LNCaP clone FGC (cell line): ENCODE measurements at regions not wholly inside any gene's neighbourhood (a gene's known extent, or its start where the extent isn't known, plus 50 kb on each side); places are given as distances from the start of the nearest gene placed in this dataset.

ENCODE experiments used
- DNase-seq: peaks from one replicate; pipeline ENCODE4 v3.0.0-alpha.2; 2011; ENCODE audit warnings: low read depth
- H3K4me3 ChIP-seq: 2 replicates; pipeline ENCODE4 v1.5.1; 2011; ENCODE audit warnings: mild to moderate bottlenecking, low read depth, low read length, control low read depth
- TF ChIP-seq, protein P1 (sequence below): IDR thresholded peaks from 2 replicates; pipeline ENCODE4 v1.5.1; 2012; ENCODE audit warnings: mild to moderate bottlenecking; ENCODE audit not compliant: control insufficient read depth, insufficient read depth; ENCODE audit errors: extremely low read depth

DNA sequence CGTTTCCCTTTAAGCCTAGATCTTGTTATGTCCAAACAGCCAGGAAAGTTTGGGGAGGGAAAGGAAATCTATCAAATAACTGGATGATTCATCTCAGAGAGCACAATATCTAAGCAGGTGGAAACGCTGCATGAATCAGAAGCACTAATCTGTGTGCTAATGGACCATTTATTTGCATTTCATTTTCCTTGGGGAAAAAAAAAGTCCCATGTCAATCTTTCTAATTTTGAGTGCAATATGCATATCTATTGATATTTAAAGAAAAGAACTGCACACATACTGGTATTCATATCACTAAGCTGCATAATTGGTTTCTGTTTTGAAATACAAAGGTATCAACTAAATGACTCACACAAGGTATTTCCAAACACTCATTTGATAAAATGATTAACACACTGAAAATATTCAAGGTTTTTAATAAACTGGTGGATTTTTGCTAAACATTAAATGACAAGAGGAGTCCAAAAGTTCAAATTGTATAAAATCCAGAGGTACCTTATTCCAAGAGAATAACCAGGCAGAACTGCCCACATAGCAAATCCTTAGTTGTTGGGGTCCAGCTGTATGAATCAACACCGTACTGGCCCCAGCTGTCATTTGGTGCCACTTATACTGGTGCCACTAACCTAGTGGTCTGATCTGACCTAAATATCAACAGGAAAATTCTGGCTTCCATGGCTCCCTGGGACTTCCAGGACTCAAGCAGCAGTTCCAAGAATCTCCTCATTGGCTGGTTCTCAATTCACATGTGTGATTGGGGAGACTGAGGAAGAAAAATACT, 122.2 kb upstream of the SP4 start:
- TF ChIP-seq, protein P1, sequence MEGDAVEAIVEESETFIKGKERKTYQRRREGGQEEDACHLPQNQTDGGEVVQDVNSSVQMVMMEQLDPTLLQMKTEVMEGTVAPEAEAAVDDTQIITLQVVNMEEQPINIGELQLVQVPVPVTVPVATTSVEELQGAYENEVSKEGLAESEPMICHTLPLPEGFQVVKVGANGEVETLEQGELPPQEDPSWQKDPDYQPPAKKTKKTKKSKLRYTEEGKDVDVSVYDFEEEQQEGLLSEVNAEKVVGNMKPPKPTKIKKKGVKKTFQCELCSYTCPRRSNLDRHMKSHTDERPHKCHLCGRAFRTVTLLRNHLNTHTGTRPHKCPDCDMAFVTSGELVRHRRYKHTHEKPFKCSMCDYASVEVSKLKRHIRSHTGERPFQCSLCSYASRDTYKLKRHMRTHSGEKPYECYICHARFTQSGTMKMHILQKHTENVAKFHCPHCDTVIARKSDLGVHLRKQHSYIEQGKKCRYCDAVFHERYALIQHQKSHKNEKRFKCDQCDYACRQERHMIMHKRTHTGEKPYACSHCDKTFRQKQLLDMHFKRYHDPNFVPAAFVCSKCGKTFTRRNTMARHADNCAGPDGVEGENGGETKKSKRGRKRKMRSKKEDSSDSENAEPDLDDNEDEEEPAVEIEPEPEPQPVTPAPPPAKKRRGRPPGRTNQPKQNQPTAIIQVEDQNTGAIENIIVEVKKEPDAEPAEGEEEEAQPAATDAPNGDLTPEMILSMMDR, result no peak
- no peak overlapping the region for H3K4me3 ChIP-seq
- DNase-seq, result no peak

DNA sequence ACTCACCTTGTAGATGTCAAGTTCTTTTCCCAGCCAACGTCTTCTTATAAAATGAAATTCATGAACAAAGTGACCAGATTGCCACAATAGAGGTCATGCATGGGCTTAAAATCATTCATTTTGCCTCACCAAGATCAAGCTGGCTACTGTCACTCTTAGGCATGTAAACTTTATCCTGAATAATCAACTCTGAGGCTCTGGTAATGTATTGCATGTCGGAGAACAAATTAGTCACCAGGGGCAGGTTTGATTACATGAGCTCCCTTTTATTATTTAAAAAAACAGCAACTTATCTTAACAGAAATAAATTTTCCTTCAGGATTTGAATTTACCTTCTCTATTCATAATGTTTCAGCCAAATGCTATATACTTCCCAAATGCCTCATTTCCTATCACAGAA, 112.9 kb upstream of the SP4 start:
- DNase-seq, result no peak
- no peak overlapping the region for H3K4me3 ChIP-seq
- TF ChIP-seq, protein P1, result no peak

DNA sequence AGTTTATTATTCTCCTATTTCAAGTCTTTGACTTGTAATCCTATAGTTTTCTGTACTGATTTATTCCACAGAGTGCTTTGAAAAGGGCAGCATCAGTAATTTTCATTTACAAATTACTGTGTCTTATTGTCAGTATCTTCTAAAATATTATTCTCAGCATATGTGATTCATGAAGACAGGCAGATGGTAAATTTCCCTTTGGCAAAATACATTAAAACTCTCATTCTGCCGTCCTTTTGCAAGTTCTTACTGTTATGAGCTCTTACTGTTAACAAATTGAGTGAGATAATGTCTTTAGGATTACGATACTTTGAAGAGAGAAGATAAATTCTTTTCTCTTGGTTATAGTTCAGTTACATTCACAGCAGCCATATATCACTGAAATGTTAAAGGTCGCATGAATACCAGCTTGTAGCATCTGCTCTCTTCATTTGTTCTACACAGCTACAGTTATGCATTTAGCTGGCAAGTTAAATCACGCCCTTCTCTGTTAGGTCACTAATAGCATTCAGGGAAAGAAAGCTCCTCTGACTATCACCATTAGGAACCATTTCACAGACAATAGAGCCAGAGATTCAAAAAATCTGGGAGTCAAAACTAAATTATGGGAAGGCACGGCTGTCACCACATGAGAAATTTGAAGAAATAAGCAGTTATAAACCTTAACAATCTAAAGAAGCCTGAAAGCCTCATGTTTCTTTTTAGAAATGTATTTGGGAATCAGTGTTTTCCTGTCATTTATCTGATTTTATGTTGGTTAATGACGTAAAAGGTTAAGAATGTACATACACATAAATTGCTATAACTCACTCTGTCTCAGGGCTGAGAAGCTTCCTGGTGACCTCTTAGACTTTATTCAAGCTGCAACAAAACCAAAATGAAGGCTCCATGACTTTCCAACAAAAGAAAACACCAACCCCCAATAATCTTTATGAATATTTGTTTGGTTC, 109.6 kb upstream of the SP4 start:
- H3K4me3 ChIP-seq, result no peak overlapping the region
- DNase-seq, result no peak
- TF ChIP-seq, protein P1, result no peak

DNA sequence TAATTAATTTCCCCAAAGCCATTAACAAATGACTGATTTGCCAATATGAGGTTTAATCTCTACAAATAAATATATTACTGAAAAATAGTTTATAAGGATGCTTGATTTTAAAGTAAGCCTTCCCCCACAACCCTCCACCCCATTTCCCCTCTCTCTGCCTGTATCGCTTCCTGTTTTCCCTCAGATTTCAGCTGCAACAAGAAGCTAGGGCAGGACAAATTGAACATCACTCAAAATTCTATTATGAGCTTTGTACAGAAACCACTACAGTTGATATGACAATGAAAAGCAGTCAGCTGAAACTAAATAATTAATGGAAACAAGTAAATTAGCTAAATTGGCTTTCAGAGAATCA, 109.0 kb upstream of the SP4 start:
- no peak for DNase-seq
- TF ChIP-seq, protein P1, result no peak
- no peak overlapping the region for H3K4me3 ChIP-seq

DNA sequence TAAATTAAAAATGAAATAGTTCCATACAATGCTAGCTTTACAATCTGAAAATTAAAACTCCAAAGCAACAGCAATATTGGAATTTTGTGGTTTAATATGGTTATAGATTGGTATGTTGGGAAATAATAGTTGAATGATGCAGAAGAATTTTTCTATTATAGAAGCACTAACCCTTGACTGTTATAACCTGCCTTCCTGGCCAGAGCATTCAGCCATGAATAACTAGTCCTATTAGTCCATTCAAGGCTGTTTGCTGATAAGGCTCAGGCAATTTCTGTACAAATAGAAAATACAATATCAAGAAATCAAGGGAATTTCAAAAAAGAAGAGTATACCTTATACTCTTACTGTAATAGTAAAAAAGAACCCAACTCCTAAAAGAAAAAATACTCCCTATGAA, 101.6 kb upstream of the SP4 start:
- no peak for DNase-seq
- H3K4me3 ChIP-seq, result no peak overlapping the region
- TF ChIP-seq, protein P1, result no peak

DNA sequence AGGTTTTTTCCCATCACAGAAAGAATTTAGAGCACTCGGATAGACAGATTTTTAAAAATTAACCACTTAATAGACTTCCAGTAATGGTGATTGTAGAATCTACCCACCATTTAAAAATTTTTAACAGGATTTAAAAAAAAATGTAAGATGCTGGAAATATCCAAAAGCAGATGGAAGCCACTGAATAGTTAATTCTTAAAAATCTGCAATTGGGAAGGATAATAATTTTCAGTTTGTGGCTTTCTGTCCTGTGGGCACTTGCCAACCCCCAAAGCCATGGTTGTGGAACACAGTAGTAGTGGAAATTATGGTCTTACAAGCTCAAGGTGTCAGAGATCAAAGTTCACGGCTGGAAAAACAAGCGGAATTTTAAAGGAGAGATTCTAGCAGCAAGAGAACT, 101.0 kb upstream of the SP4 start:
- DNase-seq, result no peak
- no peak overlapping the region for H3K4me3 ChIP-seq
- TF ChIP-seq, protein P1, result no peak
